Astrocyte (in vitro differentiated cells and primary cell): ENCODE measurements at regions not wholly inside any gene's neighbourhood (a gene's known extent, or its start where the extent isn't known, plus 50 kb on each side); places are given as distances from the start of the nearest gene placed in this dataset.

Source experiments
- DNase-seq: peaks from one replicate; pipeline ENCODE4 v3.0.0-alpha.2; 2010; ENCODE audit warnings: low read depth
- FAIRE-seq: peaks from 2 replicates; lab custom pipeline; 2011; peaks lifted over from hg19 to GRCh38; lab: Jason Lieb, UNC
- H2AFZ ChIP-seq: 2 replicates; pipeline ENCODE4 v1.6.0; 2012; ENCODE audit warnings: low read depth, low read length, inconsistent platforms
- H3K27ac ChIP-seq: 2 replicates; pipeline ENCODE4 v1.5.1; 2011; ENCODE audit warnings: low read depth, low read length, inconsistent platforms
- H3K27me3 ChIP-seq: 2 replicates; pipeline ENCODE4 v1.6.0; 2011; ENCODE audit warnings: low read length, inconsistent platforms; ENCODE audit not compliant: insufficient read depth
- H3K36me3 ChIP-seq: 2 replicates; pipeline ENCODE4 v1.5.1; 2011; ENCODE audit warnings: low read length, inconsistent platforms; ENCODE audit not compliant: insufficient read depth
- H3K4me1 ChIP-seq: 2 replicates; pipeline ENCODE4 v1.5.1; 2011; ENCODE audit warnings: low read length, inconsistent platforms; ENCODE audit not compliant: insufficient read depth
- H3K4me2 ChIP-seq: 2 replicates; pipeline ENCODE4 v1.6.0; 2012; ENCODE audit warnings: low read length, inconsistent platforms
- H3K4me3 ChIP-seq: 2 replicates; pipeline ENCODE4 v1.5.1; 2011; ENCODE audit warnings: low read depth, mild to moderate bottlenecking, low read length, inconsistent platforms; ENCODE audit not compliant: insufficient read depth
- H3K79me2 ChIP-seq: 2 replicates; pipeline ENCODE4 v1.6.0; 2012; ENCODE audit warnings: mild to moderate bottlenecking, low read length, inconsistent platforms; ENCODE audit not compliant: insufficient read depth
- H3K9ac ChIP-seq: 2 replicates; pipeline ENCODE4 v1.6.0; 2012; ENCODE audit warnings: mild to moderate bottlenecking, low read length, inconsistent platforms
- H3K9me3 ChIP-seq: 2 replicates; pipeline ENCODE4 v1.5.1; 2012; ENCODE audit warnings: low read depth, mild to moderate bottlenecking, low read length, inconsistent platforms; ENCODE audit not compliant: insufficient read depth
- H4K20me1 ChIP-seq: 2 replicates; pipeline ENCODE4 v1.6.0; 2012; ENCODE audit warnings: low read length, inconsistent platforms; ENCODE audit not compliant: insufficient read depth
- H3K27ac Mint-ChIP-seq: one replicate; pipeline ENCODE4 v1.8.0; 2021; ENCODE audit warnings: mild to moderate bottlenecking, mixed read lengths; ENCODE audit not compliant: unreplicated experiment
- H3K27me3 Mint-ChIP-seq: one replicate; pipeline ENCODE4 v1.8.0; 2021; ENCODE audit warnings: low read depth, mixed read lengths; ENCODE audit not compliant: unreplicated experiment
- H3K36me3 Mint-ChIP-seq: one replicate; pipeline ENCODE4 v1.8.0; 2021; ENCODE audit warnings: low read depth, mixed read lengths; ENCODE audit not compliant: unreplicated experiment
- H3K4me1 Mint-ChIP-seq: one replicate; pipeline ENCODE4 v1.8.0; 2021; ENCODE audit warnings: low read depth, mixed read lengths; ENCODE audit not compliant: unreplicated experiment
- H3K4me3 Mint-ChIP-seq: one replicate; pipeline ENCODE4 v1.8.0; 2021; ENCODE audit warnings: mild to moderate bottlenecking, moderate library complexity, mixed read lengths; ENCODE audit not compliant: unreplicated experiment
- H3K9me3 Mint-ChIP-seq: one replicate; pipeline ENCODE4 v1.8.0; 2021; ENCODE audit warnings: mild to moderate bottlenecking, mixed read lengths; ENCODE audit not compliant: unreplicated experiment
- EZH2 ChIP-seq: IDR thresholded peaks from 2 replicates; pipeline ENCODE4 v1.6.1; 2012; ENCODE audit warnings: mild to moderate bottlenecking, low read length, inconsistent platforms; ENCODE audit not compliant: insufficient read depth
- TF ChIP-seq, protein P1 (sequence below): IDR thresholded peaks from 2 replicates; pipeline ENCODE4 v1.5.1; 2011; ENCODE audit warnings: low read depth, mild to moderate bottlenecking, inconsistent platforms, low read length, moderate library complexity; ENCODE audit not compliant: insufficient read depth

DNA sequence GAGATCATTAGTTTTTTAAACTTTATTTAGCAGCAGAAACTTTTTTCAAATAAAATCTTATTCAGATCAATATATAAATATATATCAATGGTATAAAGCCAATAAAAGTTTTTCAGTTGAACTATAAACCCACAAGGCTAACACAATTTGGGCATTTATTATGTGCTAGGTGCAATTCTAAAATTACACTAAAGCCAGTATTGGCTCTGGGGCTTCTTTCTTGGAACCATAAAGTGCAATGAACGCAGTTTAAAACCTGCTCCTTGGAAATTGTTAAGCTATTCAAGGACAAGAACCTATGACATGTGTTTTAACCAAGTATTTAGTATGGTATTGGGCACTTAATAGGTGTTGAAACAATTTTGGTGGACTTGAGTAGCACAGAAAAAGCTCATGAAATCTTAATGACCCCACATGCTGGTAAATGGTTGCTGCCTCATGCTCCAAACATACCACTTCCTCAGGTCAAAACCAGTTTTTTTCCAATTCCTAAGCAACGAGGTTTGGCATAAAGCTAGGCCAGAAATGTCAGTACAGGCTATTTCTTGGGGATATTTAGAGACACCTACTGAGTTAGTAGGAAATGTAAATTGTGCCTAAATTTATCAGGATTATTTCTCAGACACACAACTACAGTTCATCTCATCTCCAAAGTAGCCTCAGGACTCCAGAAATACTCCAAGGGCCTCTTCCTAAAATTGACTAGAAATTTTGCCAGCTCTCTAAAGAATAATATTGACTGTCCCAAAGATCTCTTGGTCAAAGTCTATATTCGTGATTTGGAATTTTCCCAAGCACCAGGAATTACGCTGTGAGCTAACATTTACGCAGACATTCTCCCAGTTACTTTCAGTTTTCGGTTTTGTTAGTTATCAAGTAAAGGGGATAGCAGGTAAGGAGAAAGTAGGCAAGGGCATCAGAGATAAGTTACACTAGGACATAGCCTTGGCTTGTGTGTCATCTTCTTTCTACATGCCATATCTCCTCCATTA is 90.9 kb upstream of the LGSN start:
- Mint-ChIP-seq H3K27me3 (no peaks in the 10 kb centered on the region), H3K36me3 (no peaks in the 10 kb centered on the region), H3K4me3 (no peak overlapping the region), H3K27ac (no peak overlapping the region), H3K4me1 (no peaks in the 10 kb centered on the region), H3K9me3 (no peaks in the 10 kb centered on the region)
- TF ChIP-seq, protein P1, sequence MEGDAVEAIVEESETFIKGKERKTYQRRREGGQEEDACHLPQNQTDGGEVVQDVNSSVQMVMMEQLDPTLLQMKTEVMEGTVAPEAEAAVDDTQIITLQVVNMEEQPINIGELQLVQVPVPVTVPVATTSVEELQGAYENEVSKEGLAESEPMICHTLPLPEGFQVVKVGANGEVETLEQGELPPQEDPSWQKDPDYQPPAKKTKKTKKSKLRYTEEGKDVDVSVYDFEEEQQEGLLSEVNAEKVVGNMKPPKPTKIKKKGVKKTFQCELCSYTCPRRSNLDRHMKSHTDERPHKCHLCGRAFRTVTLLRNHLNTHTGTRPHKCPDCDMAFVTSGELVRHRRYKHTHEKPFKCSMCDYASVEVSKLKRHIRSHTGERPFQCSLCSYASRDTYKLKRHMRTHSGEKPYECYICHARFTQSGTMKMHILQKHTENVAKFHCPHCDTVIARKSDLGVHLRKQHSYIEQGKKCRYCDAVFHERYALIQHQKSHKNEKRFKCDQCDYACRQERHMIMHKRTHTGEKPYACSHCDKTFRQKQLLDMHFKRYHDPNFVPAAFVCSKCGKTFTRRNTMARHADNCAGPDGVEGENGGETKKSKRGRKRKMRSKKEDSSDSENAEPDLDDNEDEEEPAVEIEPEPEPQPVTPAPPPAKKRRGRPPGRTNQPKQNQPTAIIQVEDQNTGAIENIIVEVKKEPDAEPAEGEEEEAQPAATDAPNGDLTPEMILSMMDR, result no peak
- TF ChIP-seq EZH2, result no peak
- H3K9me3 ChIP-seq, result no peaks in the 10 kb centered on the region
- H3K9ac ChIP-seq, result no peak overlapping the region
- no peaks in the 10 kb centered on the region for H3K36me3 ChIP-seq
- H3K4me1 ChIP-seq, result no peaks in the 10 kb centered on the region
- H2AFZ ChIP-seq, result no peak overlapping the region
- no peaks in the 10 kb centered on the region for H4K20me1 ChIP-seq
- no peak overlapping the region for H3K4me2 ChIP-seq
- no peaks in the 10 kb centered on the region for H3K79me2 ChIP-seq
- H3K27ac ChIP-seq, result no peak overlapping the region
- no peak overlapping the region for H3K4me3 ChIP-seq
- no peak for DNase-seq
- FAIRE-seq, result no peak
- no peaks in the 10 kb centered on the region for H3K27me3 ChIP-seq

DNA sequence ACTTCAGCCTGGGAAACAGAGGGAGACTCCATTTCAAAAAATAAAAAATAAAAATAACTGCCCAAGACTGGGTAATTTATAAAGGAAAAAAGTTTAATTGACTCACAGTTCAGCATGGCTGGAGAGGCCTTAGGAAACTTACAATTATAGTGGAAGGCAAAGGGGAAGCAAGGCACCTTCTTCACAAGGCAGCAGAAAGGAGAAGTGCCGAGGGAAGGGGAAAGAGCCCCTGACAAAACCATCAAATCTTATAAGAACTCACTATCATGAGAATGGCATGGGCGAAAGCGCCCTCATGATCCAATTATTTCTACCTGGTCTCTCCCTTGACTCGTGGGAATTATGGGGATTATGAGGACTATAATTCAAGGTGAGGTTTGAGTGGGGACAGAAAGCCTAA is 95.5 kb upstream of the LGSN start:
- Histone ChIP-seq H3K9ac (no peak overlapping the region), H3K36me3 (no peaks in the 10 kb centered on the region), H3K27me3 (no peaks in the 10 kb centered on the region), H3K27ac (no peak overlapping the region), H3K4me1 (no peaks in the 10 kb centered on the region), H3K4me2 (no peak overlapping the region), H3K4me3 (no peak overlapping the region), H4K20me1 (no peaks in the 10 kb centered on the region), H3K9me3 (no peaks in the 10 kb centered on the region), H2AFZ (no peak overlapping the region), H3K79me2 (no peaks in the 10 kb centered on the region)
- no peak overlapping the region for H3K27ac Mint-ChIP-seq
- DNase-seq, result no peak
- H3K36me3 Mint-ChIP-seq, result no peaks in the 10 kb centered on the region
- no peak overlapping the region for H3K4me3 Mint-ChIP-seq
- no peaks in the 10 kb centered on the region for H3K9me3 Mint-ChIP-seq
- H3K4me1 Mint-ChIP-seq, result no peaks in the 10 kb centered on the region
- no peak for TF ChIP-seq EZH2
- TF ChIP-seq, protein P1, result no peak
- no peak for FAIRE-seq
- H3K27me3 Mint-ChIP-seq, result no peaks in the 10 kb centered on the region

DNA sequence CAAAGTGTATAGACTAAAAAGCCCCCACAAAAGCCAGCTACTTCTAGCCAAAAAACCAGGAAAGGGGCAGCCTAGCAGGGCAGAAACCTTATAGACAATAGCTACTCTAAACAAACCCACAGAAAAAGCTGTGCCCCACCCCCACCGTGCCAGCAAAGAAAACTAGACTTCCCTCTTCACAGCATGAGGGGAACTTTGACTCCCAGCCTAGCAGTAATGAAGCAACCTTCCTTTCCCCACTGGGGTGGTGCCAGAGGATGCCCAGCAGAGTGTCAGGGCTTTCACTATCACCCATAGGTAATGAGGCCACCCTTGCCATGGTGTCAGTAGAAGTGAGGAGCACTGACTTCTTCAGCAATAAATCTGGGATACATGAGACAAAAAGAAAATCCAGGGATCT is 99.0 kb upstream of the LGSN start:
- Histone ChIP-seq H3K36me3 (no peaks in the 10 kb centered on the region), H3K9ac (no peak overlapping the region), H3K4me1 (no peaks in the 10 kb centered on the region), H4K20me1 (no peaks in the 10 kb centered on the region), H3K27me3 (no peaks in the 10 kb centered on the region), H3K4me2 (no peak overlapping the region), H3K27ac (no peak overlapping the region), H3K9me3 (no peaks in the 10 kb centered on the region), H3K4me3 (no peak overlapping the region), H2AFZ (no peak overlapping the region), H3K79me2 (no peaks in the 10 kb centered on the region)
- Mint-ChIP-seq H3K4me3 (no peak overlapping the region), H3K4me1 (no peaks in the 10 kb centered on the region), H3K36me3 (no peaks in the 10 kb centered on the region), H3K9me3 (no peaks in the 10 kb centered on the region), H3K27me3 (no peaks in the 10 kb centered on the region), H3K27ac (no peak overlapping the region)
- TF ChIP-seq EZH2, result no peak
- TF ChIP-seq, protein P1, result no peak
- DNase-seq, result no peak
- FAIRE-seq, result no peak
